ENCODE measurements at regions not wholly inside any gene's neighbourhood (a gene's known extent, or its start where the extent isn't known, plus 50 kb on each side); places are given as distances from the start of the nearest gene placed in this dataset.
"Not testable (repeated sequence)": the region's sequence is repeated elsewhere in the genome, so short reads cannot be mapped to it uniquely, and the experiment has no call there.

- DNase-seq (ENCODE audit: low spot score) = no peak
Observed at GRCh38 chr6:14995208-14995607, 250.7 kb upstream of the JARID2 start.

GRCh38 chr6:14995966-14996602 is 249.8 kb upstream of the JARID2 start:
- DNase-seq (ENCODE audit: low spot score) = no peak

- no peak for DNase-seq (ENCODE audit: low spot score)
Observed at GRCh38 chr6:14996892-14997291, 249.0 kb upstream of the JARID2 start.

GRCh38 chr6:14997507-14997906 is 248.4 kb upstream of the JARID2 start:
- DNase-seq (ENCODE audit: low spot score) = no peak

- DNase-seq (ENCODE audit: low spot score) = no peak
Observed at GRCh38 chr6:14999106-14999505, 246.8 kb upstream of the JARID2 start.

- DNase-seq (ENCODE audit: low spot score) = no peak
Observed at GRCh38 chr6:15001326-15001910, 244.5 kb upstream of the JARID2 start.

- DNase-seq (ENCODE audit: low spot score) = no peak
Observed at GRCh38 chr6:15008269-15008668, 237.6 kb upstream of the JARID2 start.

- no peak for DNase-seq (ENCODE audit: low spot score)
Observed at GRCh38 chr6:15014958-15015357, 230.9 kb upstream of the JARID2 start.

- no peak for DNase-seq (ENCODE audit: low spot score)
Observed at GRCh38 chr6:15016813-15017212, 229.1 kb upstream of the JARID2 start.

- DNase-seq (ENCODE audit: low spot score) = no peak
Observed at GRCh38 chr6:15017261-15017660, 228.6 kb upstream of the JARID2 start.

- DNase-seq (ENCODE audit: low spot score) = no peak
Observed at GRCh38 chr6:15017803-15018202, 228.1 kb upstream of the JARID2 start.

- no peak for DNase-seq (ENCODE audit: low spot score)
Observed at GRCh38 chr6:15020119-15020770, 225.6 kb upstream of the JARID2 start.

- no peak for DNase-seq (ENCODE audit: low spot score)
Observed at GRCh38 chr6:15021074-15021473, 224.8 kb upstream of the JARID2 start.

GRCh38 chr6:15023018-15023417 is 222.9 kb upstream of the JARID2 start:
- not testable (repeated sequence) for DNase-seq (ENCODE audit: low spot score)

GRCh38 chr6:15023448-15023847 is 222.4 kb upstream of the JARID2 start:
- DNase-seq (ENCODE audit: low spot score) = no peak

GRCh38 chr6:15025446-15025845 is 220.4 kb upstream of the JARID2 start:
- no peak for DNase-seq (ENCODE audit: low spot score)

- DNase-seq (ENCODE audit: low spot score) = no peak
Observed at GRCh38 chr6:15026832-15027231, 219.0 kb upstream of the JARID2 start.

GRCh38 chr6:15027472-15027871 is 218.4 kb upstream of the JARID2 start:
- no peak for DNase-seq (ENCODE audit: low spot score)

GRCh38 chr6:15032015-15032414 is 213.9 kb upstream of the JARID2 start:
- DNase-seq (ENCODE audit: low spot score) = no peak

GRCh38 chr6:15033850-15034203 is 212.0 kb upstream of the JARID2 start:
- DNase-seq (ENCODE audit: low spot score) = peak; percentile 52

- DNase-seq (ENCODE audit: low spot score) = peak; percentile 82
Observed at GRCh38 chr6:15036690-15037245, 209.1 kb upstream of the JARID2 start.

GRCh38 chr6:15037253-15037652 is 208.6 kb upstream of the JARID2 start:
- no peak for DNase-seq (ENCODE audit: low spot score)
